Upper lobe of left lung (tissue), 4 donors: ENCODE measurements at regions not wholly inside any gene's neighbourhood (a gene's known extent, or its start where the extent isn't known, plus 50 kb on each side); places are given as distances from the start of the nearest gene placed in this dataset.

Experiments used
- EP300 ChIP-seq, 4 donors: sonication (generic); formaldehyde crosslinking; IDR thresholded peaks; one replicate each; pipeline ENCODE4 v1.5.1; 2017; ENCODE audit warnings: antibody characterized with exemption in 4 of 4, control low read depth in 2 of 4
- TF ChIP-seq, protein P1 (sequence below), 6 experiments: fragments of 450-650 bp in 4 of 6; fragments of 200-600 bp in 2 of 6; sonication (generic) in 2 of 6; IDR thresholded peaks; one replicate each; pipeline ENCODE4 v1.5.1; 2016 to 2019; ENCODE audit warnings: antibody characterized with exemption in 6 of 6

DNA sequence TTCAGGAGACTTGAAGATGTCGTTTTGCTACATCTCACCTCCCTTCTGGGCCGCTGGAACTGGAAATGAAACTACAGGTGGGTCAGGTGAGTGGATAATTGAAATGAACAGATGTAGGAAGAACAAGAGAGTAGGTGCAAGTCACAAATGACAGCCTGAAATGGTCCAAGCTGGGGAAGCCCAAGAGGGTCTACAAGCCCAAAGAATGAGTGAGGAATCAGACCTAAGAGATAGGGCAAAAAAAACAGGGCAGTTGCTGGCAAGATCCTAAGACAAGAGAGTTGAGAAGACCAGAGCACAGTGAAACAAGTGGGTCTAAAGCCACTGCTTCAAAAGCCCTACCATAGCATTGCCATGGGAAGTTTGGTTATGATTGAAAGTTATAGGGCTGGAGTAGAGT lies 67.4 kb upstream of the SNRK start:
- TF ChIP-seq, protein P1, sequence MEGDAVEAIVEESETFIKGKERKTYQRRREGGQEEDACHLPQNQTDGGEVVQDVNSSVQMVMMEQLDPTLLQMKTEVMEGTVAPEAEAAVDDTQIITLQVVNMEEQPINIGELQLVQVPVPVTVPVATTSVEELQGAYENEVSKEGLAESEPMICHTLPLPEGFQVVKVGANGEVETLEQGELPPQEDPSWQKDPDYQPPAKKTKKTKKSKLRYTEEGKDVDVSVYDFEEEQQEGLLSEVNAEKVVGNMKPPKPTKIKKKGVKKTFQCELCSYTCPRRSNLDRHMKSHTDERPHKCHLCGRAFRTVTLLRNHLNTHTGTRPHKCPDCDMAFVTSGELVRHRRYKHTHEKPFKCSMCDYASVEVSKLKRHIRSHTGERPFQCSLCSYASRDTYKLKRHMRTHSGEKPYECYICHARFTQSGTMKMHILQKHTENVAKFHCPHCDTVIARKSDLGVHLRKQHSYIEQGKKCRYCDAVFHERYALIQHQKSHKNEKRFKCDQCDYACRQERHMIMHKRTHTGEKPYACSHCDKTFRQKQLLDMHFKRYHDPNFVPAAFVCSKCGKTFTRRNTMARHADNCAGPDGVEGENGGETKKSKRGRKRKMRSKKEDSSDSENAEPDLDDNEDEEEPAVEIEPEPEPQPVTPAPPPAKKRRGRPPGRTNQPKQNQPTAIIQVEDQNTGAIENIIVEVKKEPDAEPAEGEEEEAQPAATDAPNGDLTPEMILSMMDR (IDR thresholded peaks at IDR 0.05) = no peak
- no peak for TF ChIP-seq EP300 (IDR thresholded peaks at IDR 0.05)
